NAMALWA (cell line): ENCODE measurements at regions not wholly inside any gene's neighbourhood (a gene's known extent, or its start where the extent isn't known, plus 50 kb on each side); places are given as distances from the start of the nearest gene placed in this dataset.

Experiments
- DNase-seq: peaks from one replicate; pipeline ENCODE4 v3.0.0-alpha.2; 2015; ENCODE audit warnings: low spot score

DNA sequence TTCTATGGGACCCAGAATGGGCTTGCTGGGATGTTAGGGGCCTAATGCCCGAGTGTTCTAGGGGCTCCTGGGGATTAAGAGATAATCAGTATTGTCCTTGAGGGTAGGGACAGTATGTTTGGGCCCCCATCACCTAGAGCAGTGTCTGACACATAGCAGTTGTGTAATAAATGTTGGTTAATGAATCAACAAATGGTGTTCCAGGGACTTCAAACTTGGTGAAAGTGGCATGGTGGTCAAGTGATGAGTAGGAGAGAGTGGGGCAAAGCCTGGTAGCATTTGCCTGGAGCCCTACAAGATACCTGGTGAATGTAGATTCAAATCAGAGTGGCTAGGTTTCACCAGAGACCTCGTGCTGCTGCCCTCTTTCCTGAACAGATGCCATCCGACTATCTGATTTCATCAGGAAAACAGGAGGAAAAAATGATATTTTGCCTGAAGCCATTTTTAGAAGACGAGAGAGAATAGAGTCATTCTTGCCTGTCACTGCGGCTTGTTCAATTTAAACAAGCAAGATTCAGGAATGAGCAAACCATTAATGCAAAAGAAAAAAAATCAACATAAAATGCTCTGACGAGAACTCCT, 117.3 kb downstream of the RPL22L1 start:
- no peak for DNase-seq

DNA sequence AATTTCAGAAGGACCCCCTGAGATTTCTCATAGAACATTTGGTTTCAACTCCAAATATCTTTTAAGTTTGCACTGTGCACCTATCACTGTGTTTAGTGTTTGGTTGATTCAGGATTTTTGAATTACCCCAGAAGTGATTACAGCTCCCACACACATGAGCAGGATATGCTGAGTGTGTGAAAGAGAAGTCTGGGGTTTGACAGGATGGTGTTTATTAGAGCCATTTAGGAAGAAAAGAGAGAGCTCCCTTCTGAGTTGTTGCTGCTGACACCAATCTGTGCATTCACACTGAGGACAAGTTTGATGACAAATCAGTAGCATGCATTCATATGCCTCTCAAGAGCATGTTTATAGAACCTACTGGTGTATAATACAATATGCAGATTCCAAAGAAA, 118.1 kb downstream of the RPL22L1 start:
- no peak for DNase-seq

GRCh38 chr3:170751083-170751898, 118.7 kb downstream of the RPL22L1 start:
- no peak for DNase-seq

- no peak for DNase-seq
Measured at GRCh38 chr3:170750478-170750830, 119.5 kb downstream of the RPL22L1 start.

- DNase-seq, result no peak
Measured at GRCh38 chr3:170749765-170750477, 120.1 kb downstream of the RPL22L1 start.

DNA sequence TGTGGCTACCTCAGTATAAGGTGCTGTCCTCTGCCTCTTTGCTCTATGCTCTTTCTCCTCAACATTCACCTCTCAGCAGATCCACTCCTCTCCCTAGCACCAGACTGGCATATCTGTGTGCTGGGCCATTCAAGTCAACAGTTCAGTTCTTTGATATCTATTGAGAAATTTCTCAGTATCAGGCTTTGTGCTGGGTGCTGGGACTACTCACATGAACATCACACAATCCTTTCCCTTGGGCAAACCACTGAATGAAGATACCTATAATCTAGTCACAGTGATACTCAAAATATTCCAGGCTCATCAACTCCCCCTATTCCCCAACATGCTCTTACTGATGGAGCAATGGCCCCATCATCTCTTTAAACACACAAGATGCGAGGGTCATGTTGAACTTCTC, 120.8 kb downstream of the RPL22L1 start:
- DNase-seq, result no peak

DNA sequence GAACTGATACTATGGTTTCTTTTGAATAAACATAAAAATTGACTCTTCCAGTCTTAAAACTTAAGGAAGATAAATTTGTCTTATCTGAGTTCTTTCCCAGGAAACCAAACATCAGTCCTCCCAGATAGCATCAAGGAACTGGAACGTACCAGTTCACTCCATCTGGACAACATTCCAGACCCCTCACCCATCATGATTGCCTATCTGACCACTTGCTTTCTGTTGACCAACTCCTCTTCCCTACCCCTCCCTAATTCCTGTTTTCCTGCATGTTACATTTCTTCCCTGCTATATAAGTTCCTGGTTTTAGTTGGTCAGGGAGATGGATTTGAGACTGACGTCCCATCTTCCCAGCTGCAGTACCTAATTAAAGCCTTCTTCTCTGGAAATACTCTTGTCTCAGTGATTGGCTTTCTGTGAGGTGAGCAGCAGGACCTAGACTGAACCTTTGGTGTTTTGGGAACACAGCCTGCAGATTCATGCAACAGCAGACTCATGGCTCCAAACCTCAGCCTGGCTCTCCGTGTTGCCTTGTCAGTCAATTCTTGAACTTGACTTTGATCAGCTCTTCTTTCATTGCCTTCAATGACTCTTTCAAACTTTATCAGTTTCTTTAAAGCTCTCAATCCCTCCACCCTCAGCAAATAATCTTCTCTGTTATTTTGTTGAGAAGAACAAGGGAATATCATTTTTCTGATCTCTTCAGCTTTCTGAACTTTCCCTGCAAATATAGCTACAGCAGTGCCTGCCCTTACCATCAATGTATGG, 123.6 kb downstream of the RPL22L1 start:
- DNase-seq, result no peak

GRCh38 chr3:170745211-170745718, 124.7 kb downstream of the RPL22L1 start:
- DNase-seq, result no peak

DNA sequence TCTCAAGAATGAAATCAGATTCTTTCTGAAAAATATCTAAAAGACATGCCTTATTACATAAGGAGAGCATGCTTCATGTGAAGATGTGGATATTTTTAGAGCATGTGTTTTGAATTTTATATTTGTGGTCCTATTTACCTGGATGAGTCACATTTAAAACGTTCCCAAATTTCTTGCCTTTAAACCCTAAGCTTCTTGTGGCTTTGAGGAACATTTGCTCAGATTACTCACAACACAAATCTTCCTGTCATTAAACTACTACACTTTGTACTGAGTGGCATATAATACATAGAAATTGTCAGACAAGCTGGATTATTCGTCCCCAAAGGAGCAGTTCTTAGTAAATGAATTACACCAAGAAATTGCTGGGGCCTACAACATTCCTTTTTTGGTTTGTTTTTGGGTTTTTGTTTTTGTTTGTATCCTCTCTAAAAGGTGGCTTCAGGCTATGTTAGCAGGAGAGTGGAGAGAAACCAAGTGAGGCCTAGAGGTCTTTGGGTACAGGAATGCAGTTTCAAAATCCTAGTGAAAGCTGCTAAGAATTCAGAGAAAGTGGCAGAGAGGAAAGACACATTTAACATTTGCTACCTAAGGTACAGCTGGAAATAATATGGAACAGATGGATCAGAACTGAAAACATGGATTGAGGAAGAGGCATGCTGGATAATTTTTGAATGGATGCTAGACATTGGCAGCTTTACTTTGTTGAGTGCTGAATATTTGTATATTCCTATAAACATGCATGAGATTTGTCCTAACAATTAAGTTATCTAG, 128.1 kb downstream of the RPL22L1 start:
- no peak for DNase-seq

DNA sequence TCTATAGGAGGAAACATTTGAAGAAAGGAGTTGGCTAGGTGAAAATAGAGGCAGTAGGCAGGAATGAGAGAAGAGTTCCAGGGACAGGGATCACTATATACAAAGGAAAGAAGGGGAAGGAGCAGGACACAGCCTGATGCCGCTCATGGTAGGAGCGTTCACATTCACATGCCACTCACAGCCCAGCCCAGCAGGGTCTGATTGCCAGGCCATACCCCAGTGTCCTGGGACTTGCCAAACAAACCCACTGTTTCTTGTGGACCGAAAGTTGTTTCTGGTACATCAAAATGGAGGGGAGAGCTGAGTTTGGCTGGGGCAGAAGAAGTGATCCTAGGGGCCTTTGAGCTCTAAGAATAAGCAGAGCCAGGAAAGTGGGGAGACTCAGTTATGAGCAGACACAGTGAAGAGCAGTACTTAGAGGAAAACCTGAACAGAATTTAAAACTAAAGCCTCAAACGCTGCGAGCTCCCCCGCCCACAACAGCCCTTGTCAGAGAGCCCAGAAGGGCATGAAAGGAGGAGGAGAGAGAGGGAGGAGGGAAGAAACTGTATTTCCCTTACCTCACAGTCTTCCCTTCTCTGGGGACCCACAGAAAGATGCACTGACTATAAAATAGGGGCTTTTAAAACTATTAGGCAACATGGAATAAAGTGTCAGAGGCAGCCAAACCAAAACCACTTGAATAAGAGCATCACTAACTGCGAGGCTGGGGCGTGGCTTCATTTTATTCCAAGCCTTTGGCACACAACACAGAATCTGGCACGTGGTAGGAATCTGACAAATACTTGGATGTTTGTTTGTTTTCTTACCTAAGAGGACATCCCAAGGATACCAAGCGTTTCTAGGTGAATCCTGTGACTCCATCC, 129.0 kb downstream of the RPL22L1 start:
- no peak for DNase-seq

- DNase-seq, result no peak
Measured at GRCh38 chr3:170740285-170740684, 129.7 kb downstream of the RPL22L1 start.

DNA sequence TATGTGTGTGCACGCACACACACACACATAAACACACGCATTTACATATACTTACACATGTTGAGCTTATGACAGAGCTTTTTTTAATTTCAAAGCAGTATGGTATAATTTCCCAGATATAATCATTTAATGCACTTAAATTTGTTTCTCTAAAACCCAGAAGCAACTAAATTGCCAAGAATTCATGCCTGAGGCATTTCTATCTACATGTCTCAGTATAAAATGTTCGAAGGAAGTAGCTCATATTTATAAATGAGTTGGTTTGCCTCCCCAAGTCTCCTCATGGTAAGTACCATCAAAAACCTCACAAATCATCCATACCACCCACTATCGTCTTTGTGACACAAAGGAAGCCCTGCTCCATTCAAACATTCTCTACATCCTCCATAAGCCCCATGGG, 130.6 kb downstream of the RPL22L1 start:
- DNase-seq, result no peak

GRCh38 chr3:170738766-170739165, 131.2 kb downstream of the RPL22L1 start:
- DNase-seq, result no peak

- DNase-seq, result no peak
Measured at GRCh38 chr3:170737498-170738162, 132.4 kb downstream of the RPL22L1 start.

DNA sequence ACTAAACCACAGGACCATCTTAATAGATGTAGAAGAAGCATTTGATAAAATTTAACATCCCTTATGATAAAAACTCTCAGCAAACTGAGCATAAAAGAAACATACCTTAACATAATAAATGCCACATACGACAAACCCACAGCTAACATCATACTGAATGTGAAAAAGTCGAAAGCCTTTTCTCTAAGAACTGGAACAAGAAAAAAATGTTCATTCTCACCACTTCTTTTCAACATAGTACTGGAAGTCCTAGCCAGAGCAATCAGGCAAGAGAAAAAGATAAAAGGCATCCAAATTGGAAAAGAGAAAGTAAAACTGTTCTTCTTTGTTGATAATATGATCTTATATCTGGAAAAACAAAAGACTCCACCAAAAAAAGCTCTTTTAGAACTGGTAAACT, 134.2 kb downstream of the RPL22L1 start:
- DNase-seq, result no peak

DNA sequence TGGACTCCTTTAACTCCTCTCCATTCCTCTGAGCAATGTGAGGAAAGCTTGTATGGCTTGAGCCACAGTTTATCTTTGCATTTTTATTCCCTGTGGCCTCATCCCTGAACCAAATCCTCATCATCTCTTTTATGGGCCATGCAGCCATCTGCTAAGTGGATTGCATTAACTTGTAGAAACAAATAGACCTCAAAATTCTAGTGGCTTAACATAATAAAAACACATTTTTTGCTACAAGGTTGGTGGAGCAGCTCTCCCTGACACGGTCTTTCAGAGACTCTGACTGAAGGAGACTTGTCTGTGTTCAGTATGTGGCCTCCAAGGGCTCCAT, 135.3 kb downstream of the RPL22L1 start:
- DNase-seq, result no peak

- no peak for DNase-seq
Measured at GRCh38 chr3:170734043-170734734, 135.8 kb downstream of the RPL22L1 start.

DNA sequence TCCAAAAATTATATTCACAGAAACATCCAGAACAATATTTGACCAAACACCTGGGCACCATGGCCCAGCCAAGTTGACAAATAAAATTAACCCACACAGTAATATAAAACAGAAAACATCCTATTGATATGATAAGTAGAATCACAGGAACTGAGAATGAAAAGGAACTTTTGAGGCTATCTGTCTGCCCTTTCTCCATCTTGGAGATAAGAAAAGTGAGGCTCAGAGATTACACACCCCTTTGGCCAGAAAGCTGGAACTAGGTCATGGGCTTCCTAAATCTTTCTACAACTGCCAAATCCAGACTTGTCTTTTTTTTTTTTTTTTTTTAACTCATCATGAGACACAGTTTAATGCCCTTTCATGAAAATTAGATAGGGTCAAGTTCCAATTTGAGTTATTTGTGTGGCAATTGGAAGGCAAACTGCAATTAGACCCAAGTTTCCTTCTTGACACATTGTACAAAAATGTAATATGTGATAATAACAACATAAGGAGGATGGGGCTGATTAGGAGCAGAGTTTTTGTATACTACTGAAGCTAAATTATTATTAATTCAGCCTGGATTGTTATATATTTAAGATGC, 137.2 kb downstream of the RPL22L1 start:
- DNase-seq, result no peak

- DNase-seq, result no peak
Measured at GRCh38 chr3:170731281-170731680, 138.7 kb downstream of the RPL22L1 start.
